Loucy (cell line): ENCODE measurements at regions not wholly inside any gene's neighbourhood (a gene's known extent, or its start where the extent isn't known, plus 50 kb on each side); places are given as distances from the start of the nearest gene placed in this dataset.

ENCODE experiments used
- H2AFZ ChIP-seq: fragments of 200-600 bp; sonication (generic); 2 replicates; pipeline ENCODE4 v1.6.0; 2016; ENCODE audit warnings: antibody characterized with exemption, mild to moderate bottlenecking, low read length, moderate library complexity
- H3F3A ChIP-seq: fragments of 200-600 bp; 2 replicates; pipeline ENCODE4 v1.6.0; 2016; ENCODE audit warnings: antibody characterized with exemption, low read depth, mild to moderate bottlenecking
- H3K27me3 ChIP-seq: fragments of 200-600 bp; sonication (generic); 2 replicates; pipeline ENCODE4 v1.6.1; 2014; ENCODE audit warnings: low read length, mild to moderate bottlenecking; ENCODE audit not compliant: insufficient read depth, poor library complexity, severe bottlenecking
- H3K36me3 ChIP-seq: fragments of 200-600 bp; sonication (generic); 2 replicates; pipeline ENCODE4 v1.6.1; 2016; ENCODE audit warnings: low read length; ENCODE audit not compliant: insufficient read depth
- H3K4me1 ChIP-seq: fragments of 200-600 bp; sonication (generic); 2 replicates; pipeline ENCODE4 v1.5.1; 2014; ENCODE audit warnings: low read length, mild to moderate bottlenecking; ENCODE audit not compliant: insufficient read depth, poor library complexity, severe bottlenecking
- H3K4me2 ChIP-seq: fragments of 200-600 bp; sonication (generic); 2 replicates; pipeline ENCODE4 v1.6.0; 2014; ENCODE audit warnings: antibody characterized with exemption, low read length, low read depth, mild to moderate bottlenecking; ENCODE audit not compliant: poor library complexity, severe bottlenecking
- H3K4me3 ChIP-seq: fragments of 200-600 bp; sonication (generic); 2 replicates; pipeline ENCODE4 v1.5.1; 2014; ENCODE audit warnings: low read length, mild to moderate bottlenecking, mixed read lengths; ENCODE audit not compliant: poor library complexity, severe bottlenecking
- H3K79me2 ChIP-seq: fragments of 200-600 bp; sonication (generic); 2 replicates; pipeline ENCODE4 v1.6.1; 2014; ENCODE audit warnings: low read length; ENCODE audit not compliant: insufficient read depth
- H3K9ac ChIP-seq: fragments of 200-600 bp; sonication (generic); 2 replicates; pipeline ENCODE4 v1.6.0; 2014; ENCODE audit warnings: mild to moderate bottlenecking, low read depth, low read length, moderate library complexity; ENCODE audit not compliant: poor library complexity, severe bottlenecking
- H3K9me2 ChIP-seq: fragments of 200-600 bp; sonication (generic); replicated peaks from 2 replicates; pipeline ENCODE4 v1.6.1; 2016; ENCODE audit warnings: low read depth, low read length, mixed read lengths
- H3K9me3 ChIP-seq: fragments of 200-600 bp; sonication (generic); 2 replicates; pipeline ENCODE4 v1.6.1; 2014; ENCODE audit warnings: mild to moderate bottlenecking, antibody characterized with exemption, low read length, low read depth; ENCODE audit not compliant: insufficient read depth
- H4K20me1 ChIP-seq: fragments of 200-600 bp; sonication (generic); 2 replicates; pipeline ENCODE4 v1.6.0; 2014; ENCODE audit warnings: antibody characterized with exemption, low read length, mild to moderate bottlenecking; ENCODE audit not compliant: insufficient read depth, poor library complexity, severe bottlenecking
- EZH2phosphoT487 ChIP-seq: fragments of 200-600 bp; IDR thresholded peaks from 2 replicates; pipeline ENCODE4 v1.6.1; 2018; ENCODE audit warnings: antibody characterized with exemption, mild to moderate bottlenecking, moderate library complexity, borderline replicate concordance
- TF ChIP-seq, protein P1 (sequence below): fragments of 200-600 bp; sonication (generic); conservative IDR thresholded peaks from 2 replicates; pipeline ENCODE4 v1.5.1; 2014; ENCODE audit warnings: mild to moderate bottlenecking, antibody characterized with exemption, low read length

DNA sequence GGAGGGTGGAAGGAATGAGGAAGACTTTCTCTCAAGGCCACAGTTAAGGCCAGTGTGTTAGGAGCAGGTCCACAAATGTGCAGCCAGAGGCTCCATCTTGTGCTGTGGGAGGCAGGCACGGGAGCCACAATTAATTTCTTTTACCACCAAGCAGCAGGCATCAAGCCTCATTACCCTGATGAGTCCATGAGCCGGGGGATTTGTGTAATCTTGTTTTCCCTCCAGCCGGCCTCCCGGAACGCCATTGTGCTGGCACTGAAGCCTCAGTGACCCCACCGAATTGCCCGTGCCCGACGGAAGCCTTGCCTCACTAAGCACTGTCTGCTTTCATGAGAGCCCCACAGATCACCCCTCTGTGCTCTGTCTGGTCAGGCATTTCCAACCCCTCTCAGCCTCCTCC is 154.7 kb upstream of the STX18 start:
- no peaks in the 10 kb centered on the region for H3K27me3 ChIP-seq
- H3K9me2 ChIP-seq, result no peaks in the 10 kb centered on the region
- TF ChIP-seq EZH2phosphoT487, result no peak
- TF ChIP-seq, protein P1, sequence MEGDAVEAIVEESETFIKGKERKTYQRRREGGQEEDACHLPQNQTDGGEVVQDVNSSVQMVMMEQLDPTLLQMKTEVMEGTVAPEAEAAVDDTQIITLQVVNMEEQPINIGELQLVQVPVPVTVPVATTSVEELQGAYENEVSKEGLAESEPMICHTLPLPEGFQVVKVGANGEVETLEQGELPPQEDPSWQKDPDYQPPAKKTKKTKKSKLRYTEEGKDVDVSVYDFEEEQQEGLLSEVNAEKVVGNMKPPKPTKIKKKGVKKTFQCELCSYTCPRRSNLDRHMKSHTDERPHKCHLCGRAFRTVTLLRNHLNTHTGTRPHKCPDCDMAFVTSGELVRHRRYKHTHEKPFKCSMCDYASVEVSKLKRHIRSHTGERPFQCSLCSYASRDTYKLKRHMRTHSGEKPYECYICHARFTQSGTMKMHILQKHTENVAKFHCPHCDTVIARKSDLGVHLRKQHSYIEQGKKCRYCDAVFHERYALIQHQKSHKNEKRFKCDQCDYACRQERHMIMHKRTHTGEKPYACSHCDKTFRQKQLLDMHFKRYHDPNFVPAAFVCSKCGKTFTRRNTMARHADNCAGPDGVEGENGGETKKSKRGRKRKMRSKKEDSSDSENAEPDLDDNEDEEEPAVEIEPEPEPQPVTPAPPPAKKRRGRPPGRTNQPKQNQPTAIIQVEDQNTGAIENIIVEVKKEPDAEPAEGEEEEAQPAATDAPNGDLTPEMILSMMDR, result no peak
- H2AFZ ChIP-seq, result no peak overlapping the region
- no peaks in the 10 kb centered on the region for H3K79me2 ChIP-seq
- no peak overlapping the region for H3K4me2 ChIP-seq
- no peaks in the 10 kb centered on the region for H3K9me3 ChIP-seq
- no peaks in the 10 kb centered on the region for H3F3A ChIP-seq
- no peak overlapping the region for H3K4me3 ChIP-seq
- no peak overlapping the region for H3K9ac ChIP-seq
- H4K20me1 ChIP-seq, result no peaks in the 10 kb centered on the region
- no peaks in the 10 kb centered on the region for H3K4me1 ChIP-seq
- H3K36me3 ChIP-seq, result no peaks in the 10 kb centered on the region

DNA sequence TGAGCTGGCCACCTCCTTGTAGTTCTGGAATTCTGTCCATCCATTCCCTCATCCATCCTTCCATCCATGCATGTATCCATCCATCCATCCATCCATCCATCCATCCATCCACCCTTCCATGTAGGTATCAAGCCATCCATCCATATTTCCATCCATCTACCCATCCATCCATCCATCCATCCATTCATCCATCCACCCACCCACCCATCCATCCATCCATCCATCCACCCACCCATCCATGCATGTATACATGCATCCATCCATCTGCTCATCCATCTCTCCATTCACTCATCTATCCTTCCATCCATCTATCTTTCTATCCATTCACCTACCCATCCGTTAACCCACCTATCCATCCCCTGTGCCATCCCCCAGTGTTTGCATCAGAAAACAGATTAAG is 153.6 kb upstream of the STX18 start:
- no peaks in the 10 kb centered on the region for H3K9me3 ChIP-seq
- H3K27me3 ChIP-seq, result no peaks in the 10 kb centered on the region
- TF ChIP-seq, protein P1, result no peak
- no peak for TF ChIP-seq EZH2phosphoT487
- H3K36me3 ChIP-seq, result no peaks in the 10 kb centered on the region
- H3K9ac ChIP-seq, result no peak overlapping the region
- H3K79me2 ChIP-seq, result no peaks in the 10 kb centered on the region
- H3K9me2 ChIP-seq, result no peaks in the 10 kb centered on the region
- H3K4me2 ChIP-seq, result no peak overlapping the region
- H3K4me1 ChIP-seq, result no peaks in the 10 kb centered on the region
- H2AFZ ChIP-seq, result no peak overlapping the region
- no peaks in the 10 kb centered on the region for H4K20me1 ChIP-seq
- H3F3A ChIP-seq, result no peaks in the 10 kb centered on the region
- H3K4me3 ChIP-seq, result no peak overlapping the region

DNA sequence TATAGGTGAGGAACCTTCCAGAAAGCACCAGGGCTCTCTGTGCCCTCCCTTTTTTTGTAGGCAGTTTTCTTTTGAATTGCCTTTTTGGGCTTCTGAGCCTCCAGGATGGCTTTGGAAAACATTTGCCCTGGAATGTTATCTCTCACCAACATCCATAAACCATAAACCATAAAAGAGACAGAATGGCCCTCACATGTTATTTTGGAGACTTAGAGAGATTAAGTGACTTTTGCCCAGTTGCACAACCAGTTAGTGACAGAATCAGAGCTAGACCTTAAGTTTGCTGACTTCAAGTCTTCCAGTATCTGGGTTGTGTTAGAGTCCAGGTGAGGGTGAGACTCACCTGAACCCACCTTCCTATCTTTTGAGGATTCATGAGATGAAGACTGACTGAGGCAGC is 153.0 kb upstream of the STX18 start:
- Histone ChIP-seq H2AFZ (no peak overlapping the region), H3K4me3 (no peak overlapping the region), H3K4me1 (no peaks in the 10 kb centered on the region), H3K9me3 (no peaks in the 10 kb centered on the region), H3K4me2 (no peak overlapping the region), H3K9ac (no peak overlapping the region), H3K9me2 (no peaks in the 10 kb centered on the region), H3K79me2 (no peaks in the 10 kb centered on the region), H3K36me3 (no peaks in the 10 kb centered on the region), H3K27me3 (no peaks in the 10 kb centered on the region), H3F3A (no peaks in the 10 kb centered on the region), H4K20me1 (no peaks in the 10 kb centered on the region)
- TF ChIP-seq, protein P1, result no peak
- TF ChIP-seq EZH2phosphoT487, result no peak
